ENCODE measurements at regions not wholly inside any gene's neighbourhood (a gene's known extent, or its start where the extent isn't known, plus 50 kb on each side); places are given as distances from the start of the nearest gene placed in this dataset.

DNA sequence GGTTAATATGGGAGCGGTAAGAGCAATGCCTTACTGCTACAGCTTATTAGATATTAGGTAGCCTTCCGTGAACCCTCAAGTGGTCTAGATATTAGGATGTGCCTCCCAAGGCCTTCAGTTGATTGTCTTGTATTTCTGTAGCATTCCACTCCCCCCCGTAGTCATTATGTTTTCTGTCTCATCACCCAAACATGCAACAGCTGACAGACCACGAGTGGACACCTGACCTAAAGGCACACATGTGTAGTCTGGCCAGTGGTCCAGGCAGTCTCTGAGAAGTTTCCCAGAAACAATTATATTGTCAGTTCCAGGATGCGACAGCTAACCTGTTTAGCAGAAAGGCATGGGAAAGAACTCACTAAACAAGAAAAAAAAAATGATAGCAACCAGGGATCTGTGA, 1000.9 kb downstream of the AGBL1 start:
- no peak for TF ChIP-seq POLR2A (IDR thresholded peaks at IDR 0.05)
- no peak for TF ChIP-seq CTCF (IDR thresholded peaks at IDR 0.05)

All from body of pancreas (tissue), 4 donors.